Activated B cell treated with CpG ODN at 0.5 μM for 24 hours (primary cell): ENCODE measurements at regions not wholly inside any gene's neighbourhood (a gene's known extent, or its start where the extent isn't known, plus 50 kb on each side); places are given as distances from the start of the nearest gene placed in this dataset.

Experiments used
- ATAC-seq: fragments of 200-7000 bp; cut with Tn5 transposase; one replicate; pipeline ENCODE4 v1.10.0; 2021; ENCODE audit warnings: low read depth, mild to moderate bottlenecking, moderate library complexity
- CTCF ChIA-PET: fragments of 350-600 bp; sonication (Branson Sonifier 250); formaldehyde crosslinking; loops from one replicate; lab custom pipeline; 2021; ENCODE audit warnings: antibody characterized with exemption; lab: Charles Lee
- POLR2A ChIA-PET: fragments of 350-600 bp; sonication (Branson Sonifier 250); formaldehyde crosslinking; loops from one replicate; lab custom pipeline; 2021; ENCODE audit warnings: antibody characterized with exemption; lab: Charles Lee
- DNase-seq: peaks from one replicate; pipeline ENCODE4 v3.0.0; 2022
- H3K27ac Mint-ChIP-seq: one replicate; pipeline ENCODE4 v1.8.0; 2020; ENCODE audit warnings: mixed read lengths
- H3K27me3 Mint-ChIP-seq: one replicate; pipeline ENCODE4 v1.8.0; 2021; ENCODE audit warnings: mixed read lengths
- H3K36me3 Mint-ChIP-seq: one replicate; pipeline ENCODE4 v1.8.0; 2021; ENCODE audit warnings: low read depth, mixed read lengths
- H3K4me1 Mint-ChIP-seq: one replicate; pipeline ENCODE4 v1.8.0; 2021; ENCODE audit warnings: mixed read lengths
- H3K4me3 Mint-ChIP-seq: one replicate; pipeline ENCODE4 v1.8.0; 2020; ENCODE audit warnings: mild to moderate bottlenecking, mixed read lengths
- H3K9me3 Mint-ChIP-seq: one replicate; pipeline ENCODE4 v1.8.0; 2020; ENCODE audit warnings: mixed read lengths
- intact Hi-C: fragments of 100-400 bp; cut with micrococcal nuclease; formaldehyde crosslinking; loops from one replicate; pipeline ENCODE4 v1.15.1; 2024
- TF ChIP-seq, protein P1 (sequence below): fragments of 200-600 bp; IDR thresholded peaks from one replicate; pipeline ENCODE4 v1.8.0; 2022; ENCODE audit warnings: antibody characterized with exemption, mild to moderate bottlenecking

DNA sequence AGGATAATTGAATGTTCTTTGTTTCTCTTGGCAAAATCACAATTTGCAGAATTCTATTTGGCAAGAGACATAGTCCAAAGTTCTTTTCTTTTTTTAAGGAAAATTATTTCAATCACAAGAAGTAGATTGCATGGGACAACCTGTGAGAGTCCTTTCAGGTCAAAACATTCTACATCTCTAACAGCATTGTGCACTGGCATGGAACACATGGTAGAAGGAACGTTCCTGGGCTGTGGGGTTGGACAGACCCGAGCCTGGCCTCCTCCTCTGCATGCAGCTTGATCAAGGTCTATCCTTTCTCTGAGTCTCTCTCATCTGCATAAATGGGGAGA, 88.6 kb upstream of the CPSF6 start:
- no peaks in the 10 kb centered on the region for H3K27me3 Mint-ChIP-seq
- TF ChIP-seq, protein P1, sequence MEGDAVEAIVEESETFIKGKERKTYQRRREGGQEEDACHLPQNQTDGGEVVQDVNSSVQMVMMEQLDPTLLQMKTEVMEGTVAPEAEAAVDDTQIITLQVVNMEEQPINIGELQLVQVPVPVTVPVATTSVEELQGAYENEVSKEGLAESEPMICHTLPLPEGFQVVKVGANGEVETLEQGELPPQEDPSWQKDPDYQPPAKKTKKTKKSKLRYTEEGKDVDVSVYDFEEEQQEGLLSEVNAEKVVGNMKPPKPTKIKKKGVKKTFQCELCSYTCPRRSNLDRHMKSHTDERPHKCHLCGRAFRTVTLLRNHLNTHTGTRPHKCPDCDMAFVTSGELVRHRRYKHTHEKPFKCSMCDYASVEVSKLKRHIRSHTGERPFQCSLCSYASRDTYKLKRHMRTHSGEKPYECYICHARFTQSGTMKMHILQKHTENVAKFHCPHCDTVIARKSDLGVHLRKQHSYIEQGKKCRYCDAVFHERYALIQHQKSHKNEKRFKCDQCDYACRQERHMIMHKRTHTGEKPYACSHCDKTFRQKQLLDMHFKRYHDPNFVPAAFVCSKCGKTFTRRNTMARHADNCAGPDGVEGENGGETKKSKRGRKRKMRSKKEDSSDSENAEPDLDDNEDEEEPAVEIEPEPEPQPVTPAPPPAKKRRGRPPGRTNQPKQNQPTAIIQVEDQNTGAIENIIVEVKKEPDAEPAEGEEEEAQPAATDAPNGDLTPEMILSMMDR: no peak
- no peak overlapping the region for H3K27ac Mint-ChIP-seq
- intact Hi-C loops: loop anchor here (5.0 kb wide), 1 partner anchor 187 kb away; no protein-coding TSS in a partner anchor
- no peak overlapping the region for H3K4me3 Mint-ChIP-seq
- ChIA-PET CTCF (no interaction called here), POLR2A (no interaction called here)
- H3K9me3 Mint-ChIP-seq: no peaks in the 10 kb centered on the region
- H3K36me3 Mint-ChIP-seq: no peaks in the 10 kb centered on the region
- ATAC-seq: no peak
- DNase-seq: no peak
- peaks cover 3% of the 10 kb centered on the region for H3K4me1 Mint-ChIP-seq

DNA sequence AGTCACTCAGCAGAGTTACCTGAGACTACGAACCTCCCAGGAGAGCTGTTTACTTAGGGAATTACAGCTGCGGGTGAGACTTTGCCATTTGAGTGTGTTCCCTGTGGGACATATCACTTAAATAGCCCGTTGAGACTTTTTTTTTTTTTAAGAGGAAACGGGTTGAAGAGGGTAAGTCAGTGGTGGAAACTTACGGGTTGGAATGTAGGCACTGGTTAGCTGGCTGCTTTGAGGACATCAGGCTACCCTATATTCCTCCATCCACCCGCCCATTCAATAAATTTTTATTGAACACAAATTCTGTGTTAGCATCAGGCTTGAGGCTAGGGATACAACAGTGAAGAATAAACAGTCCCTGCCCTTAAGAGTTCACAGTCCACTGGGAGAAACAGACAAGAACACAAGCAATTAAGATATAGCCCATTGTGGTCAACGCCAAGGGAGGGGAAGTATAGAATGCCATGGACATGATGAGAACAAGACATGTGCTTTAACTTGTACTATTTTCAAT, 88.1 kb upstream of the CPSF6 start:
- Mint-ChIP-seq H3K4me3 (no peak overlapping the region), H3K9me3 (no peaks in the 10 kb centered on the region), H3K27me3 (no peaks in the 10 kb centered on the region), H3K36me3 (no peaks in the 10 kb centered on the region), H3K4me1 (peaks cover 3% of the 10 kb centered on the region), H3K27ac (no peak overlapping the region)
- no peak for ATAC-seq
- DNase-seq: no peak
- ChIA-PET POLR2A (no interaction called here), CTCF (interaction anchor here (1.0 kb wide), 1 partner anchor 96 kb away, joined by 3 read pairs; no protein-coding TSS in a partner anchor)
- intact Hi-C loops: loop anchor here (5.0 kb wide), 1 partner anchor 186 kb away; no protein-coding TSS in a partner anchor
- TF ChIP-seq, protein P1: no peak

DNA sequence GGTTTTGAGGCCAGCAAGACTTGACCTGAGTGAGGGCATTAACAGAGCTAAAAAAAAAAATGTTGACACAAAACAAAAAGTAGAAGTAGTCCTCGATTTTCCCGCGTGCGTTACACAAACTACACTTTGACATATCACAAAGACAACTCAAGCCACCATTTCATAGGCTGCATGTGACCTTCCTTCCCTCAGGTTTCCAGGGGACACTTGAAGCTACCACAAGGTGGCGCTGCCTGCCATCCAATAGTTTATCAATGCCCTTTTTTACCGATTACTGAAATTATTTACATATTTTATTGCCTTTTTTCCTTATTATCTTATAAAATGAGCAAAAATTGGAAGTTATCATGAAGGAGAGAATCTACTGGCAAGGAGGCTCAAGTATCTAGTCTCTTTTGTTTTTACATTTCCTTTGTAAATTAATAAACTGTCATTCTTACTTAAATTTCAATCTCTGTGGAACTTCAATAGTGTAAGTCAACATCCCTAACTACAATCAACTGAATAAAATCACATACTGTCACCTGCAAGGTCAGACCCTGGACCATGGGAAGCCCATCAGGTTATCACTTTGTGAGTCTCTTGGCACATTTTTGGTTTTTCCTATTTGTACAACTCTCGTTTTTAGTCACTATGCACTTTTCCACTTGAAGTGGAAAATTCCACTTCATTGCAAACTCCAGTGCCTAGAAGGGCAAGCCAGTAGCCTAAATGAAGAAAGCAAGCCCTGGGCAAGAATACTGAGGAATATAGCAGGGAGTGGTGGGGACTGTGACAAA, 84.6 kb upstream of the CPSF6 start:
- ChIA-PET CTCF (interaction anchor here (0.7 to 4.2 kb wide), 11 partner anchors 14 to 491 kb away, joined by 3 to 56 read pairs (median 3); no protein-coding TSS in a partner anchor), POLR2A (no interaction called here)
- no peaks in the 10 kb centered on the region for H3K27me3 Mint-ChIP-seq
- H3K9me3 Mint-ChIP-seq: no peaks in the 10 kb centered on the region
- no peaks in the 10 kb centered on the region for H3K36me3 Mint-ChIP-seq
- ATAC-seq: peak; percentile 40
- no peak overlapping the region for H3K4me3 Mint-ChIP-seq
- no peak overlapping the region for H3K27ac Mint-ChIP-seq
- H3K4me1 Mint-ChIP-seq: peaks cover 10% of the 10 kb centered on the region
- DNase-seq: peak; percentile 47
- TF ChIP-seq, protein P1: peak; percentile 95
- intact Hi-C loops: loop anchor here (1.0 to 5.0 kb wide), 5 partner anchors 100 to 583 kb away; partner anchors contain the start of gene RAB3IP

DNA sequence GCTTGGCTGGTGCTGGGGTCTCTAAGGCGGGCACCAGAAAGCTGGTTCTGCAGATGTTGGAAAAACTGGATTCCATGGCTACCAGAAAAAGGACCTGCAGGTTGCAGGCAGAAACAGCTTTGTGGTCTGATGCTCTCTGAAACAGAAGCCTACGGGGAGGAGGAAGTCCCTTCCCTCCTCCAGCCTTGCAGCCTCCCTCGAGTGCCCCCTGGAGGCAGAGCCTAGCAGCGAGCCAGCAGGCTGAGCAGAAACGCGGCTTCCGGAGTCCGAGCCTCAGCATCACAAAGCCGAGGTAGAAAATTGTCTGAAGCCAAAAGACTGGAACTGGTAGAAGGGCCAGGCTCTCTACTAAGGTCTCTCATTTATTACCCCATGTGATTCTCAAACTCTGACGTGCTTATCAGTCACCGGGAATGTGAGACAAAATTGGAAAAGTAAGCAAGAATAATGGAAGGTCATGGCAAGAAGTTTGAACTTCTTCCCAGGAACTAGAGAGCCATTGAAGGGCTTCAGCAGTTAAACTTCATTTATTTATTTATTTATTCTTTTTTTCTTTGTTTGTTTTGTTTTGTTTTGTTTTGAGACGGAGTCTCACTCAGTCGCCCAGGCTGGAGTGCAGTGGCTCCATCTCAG, 82.2 kb upstream of the CPSF6 start:
- ATAC-seq: peak; percentile 97
- H3K27me3 Mint-ChIP-seq: no peaks in the 10 kb centered on the region
- H3K4me1 Mint-ChIP-seq: peaks cover 14% of the 10 kb centered on the region
- ChIA-PET CTCF (interaction anchor here (0.7 to 4.2 kb wide), 15 partner anchors 11 to 414 kb away, joined by 3 to 56 read pairs (median 5); no protein-coding TSS in a partner anchor), POLR2A (interaction anchor here (0.6 to 1.4 kb wide), 3 partner anchors 76 to 97 kb away, joined by 3 to 4 read pairs (median 3); no protein-coding TSS in a partner anchor)
- peak overlapping the region; percentile 24 for H3K27ac Mint-ChIP-seq
- TF ChIP-seq, protein P1: peak; percentile 85
- no peaks in the 10 kb centered on the region for H3K36me3 Mint-ChIP-seq
- H3K9me3 Mint-ChIP-seq: no peaks in the 10 kb centered on the region
- intact Hi-C loops: loop anchor here (1.0 to 5.0 kb wide), 7 partner anchors 82 to 580 kb away; partner anchors contain the start of genes CCT2, CPSF6, FRS2 and RAB3IP
- peak; percentile 83 for DNase-seq
- H3K4me3 Mint-ChIP-seq: peak overlapping the region; percentile 17
